GM12878 (cell line): ENCODE measurements at regions not wholly inside any gene's neighbourhood (a gene's known extent, or its start where the extent isn't known, plus 50 kb on each side); places are given as distances from the start of the nearest gene placed in this dataset.
A peak's percentile ranks its signal among the peaks of the same experiment; 100 is the strongest.

Source experiments
- BCL11A ChIP-seq: IDR thresholded peaks from 2 replicates; pipeline ENCODE4 v1.6.1; 2011; ENCODE audit warnings: low read depth, low read length
- BHLHE40 ChIP-seq, 2 experiments: fragments of 450-650 bp in 1 of 2; IDR thresholded peaks; 2 replicates each; pipeline ENCODE4 v1.6.1; 2011 to 2017; ENCODE audit warnings: low read depth in 2 of 2, borderline replicate concordance in 1 of 2, improper control_type of control experiment in 1 of 2, low read length in 1 of 2, mild to moderate bottlenecking in 1 of 2
- BMI1 ChIP-seq: fragments of 450-650 bp; IDR thresholded peaks from 2 replicates; pipeline ENCODE4 v1.6.1; 2016; ENCODE audit warnings: mild to moderate bottlenecking, moderate library complexity, borderline replicate concordance
- CTCF ChIP-seq, 3 experiments: IDR thresholded peaks in 2 of 3; conservative IDR thresholded peaks in 1 of 3; 2 replicates each; pipeline ENCODE4 v1.5.1; 2011; ENCODE audit warnings: low read depth in 3 of 3, low read length in 3 of 3, mild to moderate bottlenecking in 3 of 3, control low read depth in 2 of 3, moderate library complexity in 2 of 3, inconsistent platforms in 1 of 3, mixed read lengths in 1 of 3; ENCODE audit not compliant: control insufficient read depth in 2 of 3, insufficient read depth in 1 of 3; ENCODE audit errors: extremely low read depth in 1 of 3
- DPF2 ChIP-seq: fragments of 450-650 bp; IDR thresholded peaks from 2 replicates; pipeline ENCODE4 v1.6.1; 2017; ENCODE audit warnings: mild to moderate bottlenecking
- EED ChIP-seq: sonication (generic); IDR thresholded peaks from 2 replicates; pipeline ENCODE4 v1.6.1; 2016; ENCODE audit warnings: antibody characterized with exemption, low read depth
- EP300 ChIP-seq, 2 experiments: fragments of 150-350 bp in 1 of 2; IDR thresholded peaks; 2 replicates each; pipeline ENCODE4 v1.6.1; 2011 to 2012; ENCODE audit warnings: low read depth in 2 of 2, low read length in 2 of 2, borderline replicate concordance in 1 of 2, improper control_type of control experiment in 1 of 2, inconsistent platforms in 1 of 2; ENCODE audit not compliant: control insufficient read depth in 1 of 2
- GABPA ChIP-seq: IDR thresholded peaks from 2 replicates; pipeline ENCODE4 v1.6.1; 2014; ENCODE audit warnings: antibody characterized with exemption, low read depth, mild to moderate bottlenecking, inconsistent platforms
- HCFC1 ChIP-seq: fragments of 150-350 bp; IDR thresholded peaks from 2 replicates; pipeline ENCODE4 v1.6.1; 2014; ENCODE audit warnings: low read length
- IKZF2 ChIP-seq, 2 experiments: fragments of 450-650 bp; IDR thresholded peaks; 2 replicates each; pipeline ENCODE4 v1.6.1; 2017; ENCODE audit warnings: mild to moderate bottlenecking in 2 of 2, moderate library complexity in 2 of 2
- KDM1A ChIP-seq: fragments of 200-600 bp; sonication (generic); IDR thresholded peaks from 2 replicates; pipeline ENCODE4 v1.6.1; 2016; ENCODE audit warnings: borderline replicate concordance
- MEF2A ChIP-seq: IDR thresholded peaks from 2 replicates; pipeline ENCODE4 v1.6.1; 2011; ENCODE audit warnings: low read depth, mild to moderate bottlenecking, low read length, moderate library complexity; ENCODE audit not compliant: insufficient read depth
- MTA3 ChIP-seq: IDR thresholded peaks from 2 replicates; pipeline ENCODE4 v1.6.1; 2012; ENCODE audit warnings: low read length, inconsistent platforms, borderline replicate concordance
- NFYB ChIP-seq: IDR thresholded peaks from 2 replicates; pipeline ENCODE4 v1.6.1; 2011; ENCODE audit warnings: low read depth, mild to moderate bottlenecking, low read length, improper control_type of control experiment, moderate library complexity; ENCODE audit not compliant: insufficient read depth
- POLR2AphosphoS2 ChIP-seq: IDR thresholded peaks from 2 replicates; pipeline ENCODE4 v1.6.1; 2011; ENCODE audit warnings: low read depth, mild to moderate bottlenecking, low read length, improper control_type of control experiment, moderate library complexity
- SPI1 ChIP-seq: IDR thresholded peaks from 2 replicates; pipeline ENCODE4 v1.6.1; 2011; ENCODE audit warnings: low read depth, mild to moderate bottlenecking, low read length, moderate library complexity, borderline replicate concordance; ENCODE audit not compliant: insufficient read depth
- SRF ChIP-seq, 2 experiments: IDR thresholded peaks; 2 replicates each; pipeline ENCODE4 v1.6.1; 2011; ENCODE audit warnings: low read depth in 2 of 2, low read length in 2 of 2, mild to moderate bottlenecking in 1 of 2, moderate library complexity in 1 of 2
- SUZ12 ChIP-seq: fragments of 200-600 bp; sonication (generic); IDR thresholded peaks from one replicate; pipeline ENCODE4 v1.6.1; 2018; ENCODE audit warnings: antibody characterized with exemption, mild to moderate bottlenecking; ENCODE audit not compliant: unreplicated experiment
- TAF1 ChIP-seq: IDR thresholded peaks from 2 replicates; pipeline ENCODE4 v1.6.1; 2011; ENCODE audit warnings: mild to moderate bottlenecking, low read depth, low read length, borderline replicate concordance
- TCF12 ChIP-seq: IDR thresholded peaks from 2 replicates; pipeline ENCODE4 v1.6.1; 2011; ENCODE audit warnings: low read depth, mild to moderate bottlenecking, low read length
- TCF3 ChIP-seq: IDR thresholded peaks from 2 replicates; pipeline ENCODE4 v1.6.1; 2012; ENCODE audit warnings: low read depth, mild to moderate bottlenecking, low read length, borderline replicate concordance; ENCODE audit not compliant: insufficient read depth
- ZBED1 ChIP-seq: IDR thresholded peaks from 2 replicates; pipeline ENCODE4 v1.6.1; 2016; ENCODE audit warnings: borderline replicate concordance
- ZSCAN29 ChIP-seq: fragments of 450-650 bp; IDR thresholded peaks from 2 replicates; pipeline ENCODE4 v1.6.1; 2017; ENCODE audit warnings: mild to moderate bottlenecking, moderate library complexity
- TF ChIP-seq, protein P1 (sequence below): IDR thresholded peaks from 2 replicates; pipeline ENCODE4 v1.6.1; 2011; ENCODE audit warnings: mild to moderate bottlenecking, low read depth, low read length, moderate library complexity; ENCODE audit not compliant: insufficient replicate concordance
- TF ChIP-seq, protein P2 (sequence below): IDR thresholded peaks from 2 replicates; pipeline ENCODE4 v1.6.1; 2012; ENCODE audit warnings: low read length, inconsistent platforms

GRCh38 chr1:34360574-34360973, 183.9 kb downstream of the C1orf94 start (continued):
- TF ChIP-seq CTCF (IDR thresholded peaks at IDR 0.05 in 2 of 3, conservative IDR thresholded peaks at IDR 0.05 in 1 of 3; ENCODE audit: control insufficient read depth in 2 of 3, extremely low read depth in 1 of 3, insufficient read depth in 1 of 3, low read depth in 3 of 3, low read length in 3 of 3) (no peak), MTA3 (no peak), POLR2AphosphoS2 (no peak), SUZ12 (no peak), TAF1 (no peak), TCF12 (peak; percentile 94), IKZF2 (IDR thresholded peaks at IDR 0.05) (peak; percentile 94 to 96), ZBED1 (peak; percentile 76; the same call in 1 of the 2 replicates), HCFC1 (no peak), BMI1 (peak; percentile 74), SRF (IDR thresholded peaks at IDR 0.05; ENCODE audit: low read depth in 2 of 2, low read length in 2 of 2) (peak in 1 of 2 experiments; percentile 72; a peak in 2 of 4 replicates), EP300 (IDR thresholded peaks at IDR 0.05; ENCODE audit: borderline replicate concordance in 1 of 2, control insufficient read depth in 1 of 2, low read depth in 2 of 2, low read length in 2 of 2) (peak; percentile 81 to 97), BCL11A (peak; percentile 99), NFYB (no peak), MEF2A (0 out of 2 replicates have a peak, but pooled peaks have one; percentile 63), BHLHE40 (IDR thresholded peaks at IDR 0.05; ENCODE audit: borderline replicate concordance in 1 of 2, low read depth in 2 of 2, low read length in 1 of 2) (peak in 1 of 2 experiments; percentile 74; a peak in 2 of 4 replicates), TCF3 (peak; percentile 88), ZSCAN29 (peak; percentile 80), EED (peak; percentile 98), SPI1 (peak; percentile 94), DPF2 (peak; percentile 100), GABPA (0 out of 2 replicates have a peak, but pooled peaks have one; percentile 19), KDM1A (no peak)
- TF ChIP-seq, protein P1, sequence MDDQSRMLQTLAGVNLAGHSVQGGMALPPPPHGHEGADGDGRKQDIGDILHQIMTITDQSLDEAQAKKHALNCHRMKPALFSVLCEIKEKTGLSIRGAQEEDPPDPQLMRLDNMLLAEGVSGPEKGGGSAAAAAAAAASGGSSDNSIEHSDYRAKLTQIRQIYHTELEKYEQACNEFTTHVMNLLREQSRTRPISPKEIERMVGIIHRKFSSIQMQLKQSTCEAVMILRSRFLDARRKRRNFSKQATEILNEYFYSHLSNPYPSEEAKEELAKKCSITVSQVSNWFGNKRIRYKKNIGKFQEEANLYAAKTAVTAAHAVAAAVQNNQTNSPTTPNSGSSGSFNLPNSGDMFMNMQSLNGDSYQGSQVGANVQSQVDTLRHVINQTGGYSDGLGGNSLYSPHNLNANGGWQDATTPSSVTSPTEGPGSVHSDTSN: peak; percentile 94
- TF ChIP-seq, protein P2, sequence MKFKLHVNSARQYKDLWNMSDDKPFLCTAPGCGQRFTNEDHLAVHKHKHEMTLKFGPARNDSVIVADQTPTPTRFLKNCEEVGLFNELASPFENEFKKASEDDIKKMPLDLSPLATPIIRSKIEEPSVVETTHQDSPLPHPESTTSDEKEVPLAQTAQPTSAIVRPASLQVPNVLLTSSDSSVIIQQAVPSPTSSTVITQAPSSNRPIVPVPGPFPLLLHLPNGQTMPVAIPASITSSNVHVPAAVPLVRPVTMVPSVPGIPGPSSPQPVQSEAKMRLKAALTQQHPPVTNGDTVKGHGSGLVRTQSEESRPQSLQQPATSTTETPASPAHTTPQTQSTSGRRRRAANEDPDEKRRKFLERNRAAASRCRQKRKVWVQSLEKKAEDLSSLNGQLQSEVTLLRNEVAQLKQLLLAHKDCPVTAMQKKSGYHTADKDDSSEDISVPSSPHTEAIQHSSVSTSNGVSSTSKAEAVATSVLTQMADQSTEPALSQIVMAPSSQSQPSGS: peak; percentile 68
